ENCODE measurements at regions not wholly inside any gene's neighbourhood (a gene's known extent, or its start where the extent isn't known, plus 50 kb on each side); places are given as distances from the start of the nearest gene placed in this dataset.

GRCh38 chr13:60922576-60923231, 492.9 kb downstream of the PCDH20 start:
- H3K4me3 ChIP-seq (ENCODE audit: extremely low read depth in 1 of 4, insufficient read depth in 2 of 4, low read depth in 3 of 4, low read length in 4 of 4), result no peak overlapping the region
- CTCF ChIA-PET (ENCODE audit: partially characterized antibody), result interaction anchor here (0.6 kb wide), 1 partner anchor 105 kb away, joined by 3 read pairs; no protein-coding TSS in a partner anchor
- POLR2A ChIA-PET (ENCODE audit: partially characterized antibody), result no interaction called here
- no peaks in the 10 kb centered on the region for H3K79me2 ChIP-seq (ENCODE audit: control insufficient read depth in 1 of 2, insufficient read depth in 2 of 2, low read length in 2 of 2)
- H3K23ac ChIP-seq (ENCODE audit: insufficient read length), result no peak overlapping the region
- no peaks in the 10 kb centered on the region for H3K23me2 ChIP-seq (ENCODE audit: low read depth, low read length)
- H2BK15ac ChIP-seq (ENCODE audit: low read length), result no peak overlapping the region
- no peak overlapping the region for H3K4ac ChIP-seq (replicated peaks; ENCODE audit: insufficient read length, low read depth, low read length)
- no peak overlapping the region for H2BK12ac ChIP-seq (ENCODE audit: low read depth, low read length)
- FAIRE-seq (no peak), DNase-seq (ENCODE audit: low read depth in 1 of 2, low spot score in 2 of 2) (no peak)
- no peak overlapping the region for H2AFZ ChIP-seq (ENCODE audit: low read length)
- no peak overlapping the region for H2BK120ac ChIP-seq (replicated peaks; ENCODE audit: low read depth, low read length)
- no peak overlapping the region for H3K18ac ChIP-seq (ENCODE audit: extremely low read depth, low read length)
- H3K14ac ChIP-seq (ENCODE audit: insufficient read length), result no peak overlapping the region
- no peak overlapping the region for H4K91ac ChIP-seq (replicated peaks; ENCODE audit: insufficient read length, low read length)
- WGBS, 2 experiments (ENCODE audit: extremely low coverage in 1 of 2, insufficient coverage in 1 of 2, insufficient read length in 1 of 2, insufficient replicate concordance in 2 of 2, low coverage in 1 of 2, low lambda C conversion rate in 2 of 2, missing lambda C conversion rate in 1 of 2), result 97% methylated on average over 6 of the region's 6 CpGs; no CpG with 5 or more reads in 1 of the 2 experiments
- H3K4me2 ChIP-seq (ENCODE audit: insufficient read depth in 1 of 2, low read depth in 2 of 2, low read length in 2 of 2), result no peak overlapping the region
- H4K20me1 ChIP-seq (replicated peaks in 1 of 2; ENCODE audit: control insufficient read depth in 1 of 2, insufficient read depth in 2 of 2, low read length in 2 of 2), result no peaks in the 10 kb centered on the region
- no peak overlapping the region for H3K56ac ChIP-seq (replicated peaks; ENCODE audit: insufficient read length, low read depth, low read length)
- H3K4me1 ChIP-seq (replicated peaks in 1 of 4; ENCODE audit: control insufficient read depth in 3 of 4, insufficient read depth in 4 of 4, low read length in 3 of 4), result no peaks in the 10 kb centered on the region
- H2BK20ac ChIP-seq (ENCODE audit: low read length), result no peak overlapping the region
- H2BK5ac ChIP-seq (ENCODE audit: low read depth, low read length), result no peak overlapping the region
- H3K36me3 ChIP-seq (ENCODE audit: control insufficient read depth in 2 of 4, insufficient read depth in 4 of 4, low read length in 3 of 4), result no peaks in the 10 kb centered on the region
- no peaks in the 10 kb centered on the region for H3K27me3 ChIP-seq (replicated peaks in 1 of 4; ENCODE audit: control insufficient read depth in 3 of 4, extremely low read depth in 1 of 4, insufficient read depth in 3 of 4, low read length in 3 of 4)
- TF ChIP-seq RXRA (IDR thresholded peaks at IDR 0.05; ENCODE audit: insufficient read depth, low read depth, low read length) (no peak), CHD2 (IDR thresholded peaks at IDR 0.05; ENCODE audit: low read length) (no peak)
- no peak overlapping the region for H3K9ac ChIP-seq (replicated peaks in 1 of 4; ENCODE audit: extremely low read depth in 1 of 4, low read depth in 3 of 4, low read length in 3 of 4)
- H4K5ac ChIP-seq (ENCODE audit: insufficient read length, low read depth, low read length), result no peak overlapping the region
- H3K9me3 ChIP-seq (ENCODE audit: insufficient read depth in 2 of 2, low read depth in 1 of 2, low read length in 1 of 2), result no peaks in the 10 kb centered on the region
- H3K79me1 ChIP-seq (ENCODE audit: low read depth, low read length), result no peaks in the 10 kb centered on the region
- H4K8ac ChIP-seq (ENCODE audit: extremely low read depth, insufficient read depth, low read length), result no peak overlapping the region
- H3K27ac ChIP-seq (ENCODE audit: low read depth, low read length), result no peak overlapping the region
- H2AK5ac ChIP-seq (ENCODE audit: low read depth, low read length), result no peak overlapping the region
